GM04504 (cell line): ENCODE measurements at regions not wholly inside any gene's neighbourhood (a gene's known extent, or its start where the extent isn't known, plus 50 kb on each side); places are given as distances from the start of the nearest gene placed in this dataset.

Experiments used
- DNase-seq: peaks from one replicate; pipeline ENCODE4 v3.0.0-alpha.2; 2012; ENCODE audit warnings: low read depth

GRCh38 chr12:74816398-74817175 lies 279.0 kb downstream of the ATXN7L3B start:
- no peak for DNase-seq

GRCh38 chr12:74817499-74817898 lies 279.9 kb downstream of the ATXN7L3B start:
- no peak for DNase-seq

GRCh38 chr12:74818412-74818811 lies 280.8 kb downstream of the ATXN7L3B start:
- no peak for DNase-seq

GRCh38 chr12:74820324-74820723 lies 282.7 kb downstream of the ATXN7L3B start:
- no peak for DNase-seq

GRCh38 chr12:74836567-74836966 lies 298.9 kb downstream of the ATXN7L3B start:
- DNase-seq = no peak

GRCh38 chr12:74846116-74846515 lies 308.5 kb downstream of the ATXN7L3B start:
- no peak for DNase-seq

GRCh38 chr12:74847169-74847568 lies 309.5 kb downstream of the ATXN7L3B start:
- no peak for DNase-seq

- no peak for DNase-seq
Observed at GRCh38 chr12:74848006-74848405, 310.4 kb downstream of the ATXN7L3B start.

GRCh38 chr12:74849801-74850200 lies 312.2 kb downstream of the ATXN7L3B start:
- DNase-seq = no peak

- no peak for DNase-seq
Observed at GRCh38 chr12:74871817-74872216, 334.2 kb downstream of the ATXN7L3B start.

- no peak for DNase-seq
Observed at GRCh38 chr12:74885775-74886174, 323.9 kb downstream of the KCNC2 start.

GRCh38 chr12:74889073-74889472 lies 320.6 kb downstream of the KCNC2 start:
- no peak for DNase-seq

- DNase-seq = no peak
Observed at GRCh38 chr12:74889563-74890236, 319.9 kb downstream of the KCNC2 start.

- DNase-seq = peak; percentile 36
Observed at GRCh38 chr12:74890237-74890599, 319.4 kb downstream of the KCNC2 start.

GRCh38 chr12:74891083-74891668 lies 318.5 kb downstream of the KCNC2 start:
- DNase-seq = no peak

GRCh38 chr12:74892057-74892633 lies 317.5 kb downstream of the KCNC2 start:
- no peak for DNase-seq

- no peak for DNase-seq
Observed at GRCh38 chr12:74896186-74896585, 313.5 kb downstream of the KCNC2 start.

- no peak for DNase-seq
Observed at GRCh38 chr12:74897425-74898211, 312.0 kb downstream of the KCNC2 start.

GRCh38 chr12:74899031-74899829 lies 310.4 kb downstream of the KCNC2 start:
- DNase-seq = no peak

GRCh38 chr12:74900232-74900631 lies 309.4 kb downstream of the KCNC2 start:
- no peak for DNase-seq

- DNase-seq = no peak
Observed at GRCh38 chr12:74903522-74903921, 306.1 kb downstream of the KCNC2 start.
